ENCODE measurements at regions not wholly inside any gene's neighbourhood (a gene's known extent, or its start where the extent isn't known, plus 50 kb on each side); places are given as distances from the start of the nearest gene placed in this dataset.

- 65 to 93% (median 90%) methylated on average over 3 of the region's 3 CpGs for WGBS, 5 donors
- Histone ChIP-seq H3K27me3 (replicated peaks in 1 of 7) (no peaks in the 10 kb centered on the region), H3K36me3 (no peaks in the 10 kb centered on the region), H3K4me3 (no peak overlapping the region), H3K27ac (no peak overlapping the region), H3K9me3 (no peaks in the 10 kb centered on the region), H3K4me1 (no peaks in the 10 kb centered on the region)
- intact Hi-C loops (cut with DNase I; ENCODE audit: low total_unique reads), result no loop called here
- no peak for DNase-seq
- no peak for TF ChIP-seq CTCF (IDR thresholded peaks at IDR 0.05 in 8 of 11, conservative IDR thresholded peaks at IDR 0.05 in 3 of 11)
- no peak for TF ChIP-seq POLR2A (IDR thresholded peaks at IDR 0.05)
- no peak for TF ChIP-seq POLR2AphosphoS5 (IDR thresholded peaks at IDR 0.05)
Observed at GRCh38 chrX:38927592-38927991, 126.3 kb downstream of the MID1IP1 start.

- H3K36me3 ChIP-seq, result no peaks in the 10 kb centered on the region
- no peaks in the 10 kb centered on the region for H3K9me3 ChIP-seq
- no peak overlapping the region for H3K4me3 ChIP-seq
- 42 to 62% (median 60%) methylated on average over 2 of the region's 2 CpGs for WGBS, 5 donors
- DNase-seq, result no peak
- intact Hi-C loops (cut with DNase I; ENCODE audit: low total_unique reads), result no loop called here
- H3K27ac ChIP-seq, result no peak overlapping the region
- no peaks in the 10 kb centered on the region for H3K4me1 ChIP-seq
- TF ChIP-seq CTCF (IDR thresholded peaks at IDR 0.05 in 8 of 11, conservative IDR thresholded peaks at IDR 0.05 in 3 of 11), result no peak
- TF ChIP-seq POLR2A (IDR thresholded peaks at IDR 0.05), result no peak
- TF ChIP-seq POLR2AphosphoS5 (IDR thresholded peaks at IDR 0.05), result no peak
- no peaks in the 10 kb centered on the region for H3K27me3 ChIP-seq (replicated peaks in 1 of 7)
Observed at GRCh38 chrX:38929966-38930421, 128.7 kb downstream of the MID1IP1 start.

GRCh38 chrX:38930474-38930873 is 129.2 kb downstream of the MID1IP1 start:
- DNase-seq, result no peak
- 38 to 95% (median 74%) methylated on average over 2 of the region's 2 CpGs for WGBS, 5 donors
- no peaks in the 10 kb centered on the region for H3K4me1 ChIP-seq
- no peaks in the 10 kb centered on the region for H3K9me3 ChIP-seq
- H3K4me3 ChIP-seq, result no peak overlapping the region
- intact Hi-C loops (cut with DNase I; ENCODE audit: low total_unique reads), result no loop called here
- no peaks in the 10 kb centered on the region for H3K36me3 ChIP-seq
- TF ChIP-seq POLR2A (IDR thresholded peaks at IDR 0.05) (no peak), CTCF (IDR thresholded peaks at IDR 0.05 in 8 of 11, conservative IDR thresholded peaks at IDR 0.05 in 3 of 11) (no peak), POLR2AphosphoS5 (IDR thresholded peaks at IDR 0.05) (no peak)
- H3K27me3 ChIP-seq (replicated peaks in 1 of 7), result peaks cover 0 to 2% (median 0%) of the 10 kb centered on the region in 7 donors
- no peak overlapping the region for H3K27ac ChIP-seq

- TF ChIP-seq POLR2A (IDR thresholded peaks at IDR 0.05), result no peak
- no peak for TF ChIP-seq CTCF (IDR thresholded peaks at IDR 0.05 in 8 of 11, conservative IDR thresholded peaks at IDR 0.05 in 3 of 11)
- TF ChIP-seq POLR2AphosphoS5 (IDR thresholded peaks at IDR 0.05), result no peak
- Histone ChIP-seq H3K27me3 (replicated peaks in 1 of 7) (peaks cover 0 to 4% (median 0%) of the 10 kb centered on the region in 7 donors), H3K9me3 (no peaks in the 10 kb centered on the region), H3K27ac (no peak overlapping the region), H3K4me3 (no peak overlapping the region), H3K4me1 (no peaks in the 10 kb centered on the region), H3K36me3 (no peaks in the 10 kb centered on the region)
- DNase-seq, result no peak
- WGBS, 5 donors, result 58 to 87% (median 80%) methylated on average over 4 of the region's 4 CpGs
- intact Hi-C loops (cut with DNase I; ENCODE audit: low total_unique reads), result no loop called here
Observed at GRCh38 chrX:38935561-38935960, 134.3 kb downstream of the MID1IP1 start.

All from spleen (tissue), 11 donors.